Urothelium cell line (cell line): ENCODE measurements at regions not wholly inside any gene's neighbourhood (a gene's known extent, or its start where the extent isn't known, plus 50 kb on each side); places are given as distances from the start of the nearest gene placed in this dataset.

Experiments
- DNase-seq: peaks from one replicate; pipeline ENCODE4 v3.0.0; 2011; ENCODE audit warnings: low spot score, mixed read lengths
- FAIRE-seq: peaks from 2 replicates; lab custom pipeline; 2011; peaks lifted over from hg19 to GRCh38; lab: Jason Lieb, UNC

DNA sequence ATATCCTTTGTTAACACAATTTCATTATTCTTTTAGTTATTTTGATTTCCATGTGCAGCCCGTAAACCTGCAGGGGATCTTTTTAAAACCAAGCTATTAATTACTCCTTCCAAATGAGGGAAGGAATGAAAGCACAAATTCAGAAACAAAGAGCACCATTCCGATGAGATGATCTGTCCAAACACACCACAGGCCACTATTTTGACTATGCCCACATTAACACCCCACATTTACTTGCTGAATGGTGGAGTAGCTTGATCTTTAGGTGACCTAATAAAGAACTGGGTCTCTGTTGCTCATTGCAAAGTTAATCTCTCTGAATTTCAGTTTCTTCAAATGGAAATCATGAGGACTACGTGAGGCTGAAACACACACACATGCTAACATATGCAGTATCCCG, 218.0 kb downstream of the IRS1 start:
- FAIRE-seq (no peak), DNase-seq (no peak)

DNA sequence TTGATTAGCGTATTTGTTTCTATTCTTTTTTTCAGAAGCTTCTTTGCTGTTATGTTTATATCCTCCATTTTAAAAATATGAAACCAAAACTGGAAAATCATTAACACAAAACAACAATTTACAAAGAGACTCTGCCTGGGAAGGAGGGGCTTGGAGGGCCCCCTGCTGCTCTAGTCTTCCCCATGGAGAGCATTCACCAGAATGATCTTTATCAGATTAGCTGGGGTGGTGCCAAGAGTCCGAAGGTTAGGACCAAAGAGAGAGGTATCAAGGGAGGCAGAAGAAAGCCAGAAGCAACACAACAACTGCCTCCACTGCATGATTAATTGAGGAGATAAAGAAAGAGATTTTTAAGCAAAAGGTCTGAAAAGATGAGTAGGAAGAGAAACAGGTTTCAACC, 218.6 kb downstream of the IRS1 start:
- FAIRE-seq: no peak
- no peak for DNase-seq

DNA sequence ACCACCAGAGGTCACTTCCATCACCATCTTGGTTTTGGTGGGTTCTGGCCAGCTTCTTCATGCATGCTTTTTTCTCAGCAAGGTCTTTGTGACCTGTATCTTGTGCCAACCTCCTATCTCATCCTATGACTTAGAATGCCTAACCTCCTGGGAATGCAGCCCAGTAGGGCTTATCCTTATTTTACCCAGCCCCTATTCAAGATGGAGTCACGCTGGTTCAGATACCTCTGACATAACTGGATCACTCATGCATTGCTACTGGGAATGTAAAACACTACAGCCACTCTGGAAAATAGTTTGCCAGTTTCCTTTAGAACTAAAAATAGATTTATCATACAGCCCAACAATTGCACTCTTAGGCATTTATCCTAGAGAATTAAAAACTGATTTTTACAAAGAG, 219.2 kb downstream of the IRS1 start:
- DNase-seq: no peak
- no peak for FAIRE-seq

GRCh38 chr2:226579519-226579918, 220.1 kb downstream of the IRS1 start:
- no peak for FAIRE-seq
- no peak for DNase-seq

- FAIRE-seq: no peak
- DNase-seq: peak; percentile 28
Measured at GRCh38 chr2:226578879-226579278, 220.7 kb downstream of the IRS1 start.

- FAIRE-seq: no peak
Measured at GRCh38 chr2:226578373-226578772, 221.2 kb downstream of the IRS1 start.

GRCh38 chr2:226575928-226576327, 223.7 kb downstream of the IRS1 start:
- FAIRE-seq (no peak), DNase-seq (no peak)

More at GRCh38 chr2:226578373-226578772, 221.2 kb downstream of the IRS1 start:
- DNase-seq: no peak

GRCh38 chr2:226573158-226573557, 226.5 kb downstream of the IRS1 start:
- DNase-seq (no peak), FAIRE-seq (no peak)

DNA sequence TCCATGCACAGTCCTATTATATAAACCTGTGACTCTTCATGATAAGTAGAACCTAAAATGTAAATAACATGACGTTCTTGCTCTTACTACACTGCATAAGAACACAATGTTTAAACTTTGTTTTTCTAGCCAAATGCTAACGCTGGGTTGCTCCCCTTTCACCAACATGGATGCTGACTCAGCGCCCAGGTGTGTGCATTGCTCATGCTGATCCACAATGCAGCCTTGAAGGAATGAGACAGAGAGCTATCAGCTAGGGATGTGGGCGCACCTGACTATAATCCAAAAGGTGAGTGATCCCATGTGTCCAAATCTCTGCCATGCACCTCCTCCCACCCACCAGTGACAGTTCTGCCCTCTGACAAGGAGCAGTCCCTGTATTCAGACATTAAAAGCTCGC, 235.0 kb downstream of the IRS1 start:
- no peak for FAIRE-seq

DNA sequence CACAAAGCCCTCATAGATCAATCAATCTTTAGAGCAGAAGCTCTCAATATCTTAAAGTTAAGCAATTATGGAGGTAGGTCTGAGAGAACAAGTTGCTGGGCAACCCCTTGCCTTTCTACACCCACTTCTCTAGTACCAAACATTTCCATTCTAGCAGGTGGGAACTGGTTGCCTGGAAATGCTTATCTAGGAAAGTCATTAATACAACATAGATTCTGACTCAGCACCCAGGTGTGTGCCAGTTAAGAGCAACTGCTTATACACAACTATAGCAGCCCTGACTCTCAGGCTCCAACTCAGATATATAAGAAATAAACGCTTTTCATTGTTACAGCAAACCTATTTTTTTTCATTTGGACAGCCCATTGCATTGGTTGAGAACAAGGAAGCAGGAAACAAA, 237.7 kb downstream of the IRS1 start:
- FAIRE-seq: no peak
- DNase-seq: no peak

More for the DNA sequence above, 235.0 kb downstream of the IRS1 start:
- peak; percentile 20 for DNase-seq

DNA sequence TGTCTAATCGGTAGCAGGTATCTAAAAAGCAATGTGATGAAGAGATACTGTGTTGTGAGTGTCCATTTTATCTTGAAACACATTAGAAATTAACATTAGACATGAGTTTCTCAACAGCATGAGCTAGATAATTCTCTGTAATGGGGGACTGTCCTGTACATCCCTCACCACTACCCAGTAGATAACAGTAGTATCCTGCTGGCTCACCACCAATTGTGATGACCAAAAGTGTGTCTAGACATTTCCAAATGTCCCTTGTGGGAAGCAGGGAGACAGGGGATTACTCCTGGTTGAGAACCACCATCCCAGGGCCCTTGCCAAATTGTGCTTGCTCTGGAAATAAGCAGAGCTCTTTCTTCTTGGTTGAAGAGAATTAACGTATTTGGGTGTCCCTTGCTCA, 239.3 kb downstream of the IRS1 start:
- no peak for FAIRE-seq

GRCh38 chr2:226559536-226559935, 240.1 kb downstream of the IRS1 start:
- FAIRE-seq: no peak
- DNase-seq: no peak

More for the DNA sequence above, 239.3 kb downstream of the IRS1 start:
- DNase-seq: no peak

- FAIRE-seq: no peak
- no peak for DNase-seq
Measured at GRCh38 chr2:226558418-226558817, 241.2 kb downstream of the IRS1 start.

GRCh38 chr2:226556050-226556449, 243.6 kb downstream of the IRS1 start:
- peak; percentile 9 for DNase-seq
- FAIRE-seq: no peak

- FAIRE-seq (no peak), DNase-seq (no peak)
Measured at GRCh38 chr2:226554701-226555100, 244.9 kb downstream of the IRS1 start.

- DNase-seq: no peak
- no peak for FAIRE-seq
Measured at GRCh38 chr2:226553333-226553732, 246.3 kb downstream of the IRS1 start.

DNA sequence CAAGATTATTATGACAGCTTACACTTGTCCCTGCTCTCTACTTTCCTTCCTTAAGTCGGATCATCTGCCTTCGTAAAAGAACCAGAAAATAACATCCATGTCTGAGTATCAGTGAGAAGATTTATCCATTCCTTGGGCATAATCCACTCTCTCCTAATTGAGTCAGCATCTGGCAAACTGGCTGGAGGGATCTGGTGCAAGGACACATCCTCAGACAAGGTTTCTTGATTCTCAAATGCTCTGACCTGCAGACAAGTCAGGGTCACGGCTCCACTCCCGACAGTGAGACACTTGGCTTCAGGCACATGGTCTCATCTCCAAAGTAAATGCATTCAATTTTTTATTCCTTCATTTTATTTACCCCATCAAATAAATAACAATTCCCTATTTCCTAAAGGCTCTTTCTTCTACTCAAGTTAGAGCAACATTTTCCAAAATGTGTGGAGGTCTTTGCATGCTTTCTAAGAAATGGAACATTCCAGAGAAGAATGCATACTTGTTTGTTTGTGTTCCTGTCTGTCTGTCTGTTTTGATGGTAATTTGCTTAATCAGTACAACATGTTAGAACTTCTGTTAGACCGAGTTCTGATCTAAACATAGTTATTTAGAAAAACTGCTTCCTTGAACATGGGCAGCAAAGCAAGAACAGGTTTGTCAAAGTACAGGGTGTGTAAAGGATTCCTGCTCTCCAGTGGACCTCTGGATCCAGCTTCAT, 246.9 kb downstream of the IRS1 start:
- no peak for DNase-seq
- FAIRE-seq: no peak

DNA sequence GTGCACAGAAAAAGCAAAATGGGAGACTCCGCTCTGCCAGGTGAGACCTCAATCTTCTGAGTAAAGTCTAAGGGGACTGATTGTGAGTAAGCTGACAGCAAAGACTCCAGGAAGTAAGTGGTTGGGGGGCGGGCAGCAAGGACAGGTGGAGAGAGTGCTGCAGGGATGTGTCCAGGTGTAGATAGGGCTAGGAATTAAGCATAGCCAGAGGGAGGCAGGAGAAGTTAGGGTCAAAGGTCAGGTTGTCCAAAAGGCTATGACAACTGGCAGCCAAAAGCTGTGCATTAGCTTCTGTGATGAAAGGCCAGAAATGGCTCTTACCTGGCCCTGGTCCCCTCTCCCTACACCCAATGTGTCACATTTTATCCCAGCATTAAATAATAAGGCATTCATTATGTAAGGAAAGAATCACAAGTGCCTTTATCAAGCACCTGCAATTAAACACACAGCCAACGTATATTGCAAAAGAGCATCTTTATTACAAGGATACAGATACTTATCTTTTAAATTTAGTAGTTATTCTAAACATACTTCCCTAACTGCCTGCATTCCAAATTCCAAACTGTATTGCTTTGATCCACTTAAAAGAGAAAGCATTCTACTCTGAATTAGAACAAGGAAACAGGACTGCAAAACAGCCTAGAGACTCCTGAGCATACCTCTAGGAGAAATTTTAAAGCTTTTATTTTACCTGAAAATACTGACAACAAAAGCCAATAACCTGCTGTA, 247.9 kb downstream of the IRS1 start:
- DNase-seq (no peak), FAIRE-seq (no peak)

GRCh38 chr2:226550801-226551200, 248.8 kb downstream of the IRS1 start:
- no peak for FAIRE-seq
- no peak for DNase-seq

GRCh38 chr2:226548732-226549131, 250.9 kb downstream of the IRS1 start:
- no peak for FAIRE-seq

DNA sequence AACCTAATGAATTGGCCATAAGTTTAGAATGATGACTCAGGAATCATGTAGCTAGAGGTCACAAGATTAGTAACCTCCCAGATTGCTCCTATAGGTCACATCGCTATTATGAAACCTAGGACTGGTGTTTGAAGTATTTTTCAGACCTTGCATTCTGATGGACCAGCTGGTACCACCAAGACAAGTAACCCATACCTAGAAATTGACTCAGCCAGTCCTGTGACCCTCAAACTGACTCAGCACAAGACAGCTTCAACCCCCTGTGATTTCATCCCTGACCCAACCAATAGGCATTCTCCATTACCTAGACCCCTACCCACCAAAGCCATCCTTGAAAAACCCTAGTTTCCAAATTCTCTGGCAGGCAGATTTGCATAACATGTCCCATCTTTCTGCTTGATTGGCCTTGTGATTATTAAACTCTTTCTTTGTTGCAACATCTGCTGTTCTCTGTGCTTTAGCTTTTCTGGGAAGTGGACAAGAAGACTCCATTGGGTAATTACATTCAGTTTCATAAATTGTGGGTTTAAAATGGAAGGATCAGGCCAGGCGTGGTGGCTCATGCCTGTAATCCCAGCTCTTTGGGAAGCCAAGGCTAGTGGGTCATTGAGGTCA, 254.9 kb downstream of the IRS1 start:
- no peak for FAIRE-seq
- DNase-seq: no peak

More at GRCh38 chr2:226548732-226549131, 250.9 kb downstream of the IRS1 start:
- no peak for DNase-seq
